Neural progenitor cell (in vitro differentiated cells): ENCODE measurements at regions not wholly inside any gene's neighbourhood (a gene's known extent, or its start where the extent isn't known, plus 50 kb on each side); places are given as distances from the start of the nearest gene placed in this dataset.

ENCODE experiments used
- DNase-seq: peaks from one replicate; pipeline ENCODE4 v3.0.0-alpha.2; 2016; ENCODE audit warnings: low spot score
- H2AFZ ChIP-seq: fragments of 200-600 bp; sonication (generic); replicated peaks from 2 replicates; pipeline ENCODE4 v1.6.1; 2016; ENCODE audit warnings: antibody characterized with exemption
- H3F3A ChIP-seq: fragments of 200-600 bp; sonication (generic); 2 replicates; pipeline ENCODE4 v1.6.1; 2016; ENCODE audit warnings: antibody characterized with exemption, low read depth
- H3K27ac ChIP-seq: fragments of 200-600 bp; sonication (generic); 2 replicates; pipeline ENCODE4 v1.5.1; 2016; ENCODE audit warnings: mild to moderate bottlenecking
- H3K27me3 ChIP-seq: fragments of 200-600 bp; sonication (generic); 2 replicates; pipeline ENCODE4 v1.6.1; 2016; ENCODE audit warnings: mild to moderate bottlenecking, moderate library complexity
- H3K36me3 ChIP-seq: fragments of 200-600 bp; sonication (generic); 2 replicates; pipeline ENCODE4 v1.5.1; 2016
- H3K4me1 ChIP-seq: fragments of 200-600 bp; sonication (generic); 2 replicates; pipeline ENCODE4 v1.6.1; 2016; ENCODE audit warnings: mixed run types
- H3K4me2 ChIP-seq: fragments of 200-600 bp; sonication (generic); 2 replicates; pipeline ENCODE4 v1.6.1; 2016
- H3K4me3 ChIP-seq: fragments of 200-600 bp; sonication (generic); 2 replicates; pipeline ENCODE4 v1.5.1; 2016
- H3K79me2 ChIP-seq: fragments of 200-600 bp; sonication (generic); 2 replicates; pipeline ENCODE4 v1.6.1; 2016; ENCODE audit warnings: low read depth
- H3K9ac ChIP-seq: fragments of 200-600 bp; sonication (generic); 2 replicates; pipeline ENCODE4 v1.6.1; 2016
- H3K9me3 ChIP-seq: fragments of 200-600 bp; sonication (generic); 2 replicates; pipeline ENCODE4 v1.5.1; 2016; ENCODE audit warnings: low read depth
- H4K20me1 ChIP-seq: fragments of 200-600 bp; sonication (generic); 2 replicates; pipeline ENCODE4 v1.6.1; 2016; ENCODE audit warnings: low read depth
- H3K27ac Mint-ChIP-seq: 3 replicates; pipeline ENCODE4 v1.8.0; 2021; ENCODE audit warnings: mixed read lengths
- H3K27me3 Mint-ChIP-seq: 2 replicates; pipeline ENCODE4 v1.8.0; 2022; ENCODE audit warnings: low read depth, mild to moderate bottlenecking, inconsistent platforms, moderate library complexity, mixed read lengths; ENCODE audit not compliant: insufficient read depth
- H3K36me3 Mint-ChIP-seq: 3 replicates; pipeline ENCODE4 v1.8.0; 2021; ENCODE audit warnings: mixed read lengths
- H3K4me1 Mint-ChIP-seq: 3 replicates; pipeline ENCODE4 v1.8.0; 2021; ENCODE audit warnings: mixed read lengths
- H3K4me3 Mint-ChIP-seq: 3 replicates; pipeline ENCODE4 v1.8.0; 2021; ENCODE audit warnings: mild to moderate bottlenecking, moderate library complexity, mixed read lengths
- H3K9me3 Mint-ChIP-seq: 3 replicates; pipeline ENCODE4 v1.8.0; 2020; ENCODE audit warnings: mixed read lengths
- EZH2 ChIP-seq: fragments of 200-600 bp; sonication (generic); IDR thresholded peaks from 2 replicates; pipeline ENCODE4 v1.6.1; 2017; ENCODE audit warnings: antibody characterized with exemption, mild to moderate bottlenecking, moderate library complexity
- EZH2phosphoT487 ChIP-seq: fragments of 200-600 bp; sonication (generic); IDR thresholded peaks from 2 replicates; pipeline ENCODE4 v1.6.1; 2017; ENCODE audit warnings: antibody characterized with exemption
- TF ChIP-seq, protein P1 (sequence below): fragments of 200-600 bp; sonication (generic); IDR thresholded peaks from 2 replicates; pipeline ENCODE4 v1.5.1; 2017; ENCODE audit warnings: antibody characterized with exemption, mild to moderate bottlenecking

DNA sequence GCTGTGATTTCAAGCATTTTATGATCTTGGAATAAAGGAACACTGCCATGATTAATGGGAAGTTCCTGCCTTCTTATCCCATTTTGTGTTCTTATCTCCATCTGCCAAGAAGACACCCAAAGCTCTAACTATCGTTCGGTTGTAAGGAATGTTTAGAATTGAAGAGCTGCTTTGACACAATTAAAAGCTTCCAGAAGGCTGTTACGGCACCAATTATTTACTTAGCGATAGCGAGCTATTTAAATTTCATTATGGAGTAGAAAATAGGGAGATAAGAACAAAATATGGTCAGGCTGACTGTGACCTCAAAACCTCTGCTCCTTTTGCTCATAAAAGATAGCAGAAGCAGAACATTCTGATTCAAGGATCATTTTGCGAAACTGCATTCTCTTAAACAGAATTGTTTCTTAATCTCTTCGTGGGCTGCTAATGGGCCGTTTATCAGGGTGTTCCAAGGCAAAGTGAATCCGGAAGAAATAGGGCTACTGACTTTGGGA lies 101.6 kb downstream of the SLC4A3 start:
- peaks cover 2% of the 10 kb centered on the region for H3K9me3 Mint-ChIP-seq
- TF ChIP-seq, protein P1, sequence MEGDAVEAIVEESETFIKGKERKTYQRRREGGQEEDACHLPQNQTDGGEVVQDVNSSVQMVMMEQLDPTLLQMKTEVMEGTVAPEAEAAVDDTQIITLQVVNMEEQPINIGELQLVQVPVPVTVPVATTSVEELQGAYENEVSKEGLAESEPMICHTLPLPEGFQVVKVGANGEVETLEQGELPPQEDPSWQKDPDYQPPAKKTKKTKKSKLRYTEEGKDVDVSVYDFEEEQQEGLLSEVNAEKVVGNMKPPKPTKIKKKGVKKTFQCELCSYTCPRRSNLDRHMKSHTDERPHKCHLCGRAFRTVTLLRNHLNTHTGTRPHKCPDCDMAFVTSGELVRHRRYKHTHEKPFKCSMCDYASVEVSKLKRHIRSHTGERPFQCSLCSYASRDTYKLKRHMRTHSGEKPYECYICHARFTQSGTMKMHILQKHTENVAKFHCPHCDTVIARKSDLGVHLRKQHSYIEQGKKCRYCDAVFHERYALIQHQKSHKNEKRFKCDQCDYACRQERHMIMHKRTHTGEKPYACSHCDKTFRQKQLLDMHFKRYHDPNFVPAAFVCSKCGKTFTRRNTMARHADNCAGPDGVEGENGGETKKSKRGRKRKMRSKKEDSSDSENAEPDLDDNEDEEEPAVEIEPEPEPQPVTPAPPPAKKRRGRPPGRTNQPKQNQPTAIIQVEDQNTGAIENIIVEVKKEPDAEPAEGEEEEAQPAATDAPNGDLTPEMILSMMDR: no peak
- no peak for TF ChIP-seq EZH2
- TF ChIP-seq EZH2phosphoT487: no peak
- Histone ChIP-seq H3K9me3 (no peaks in the 10 kb centered on the region), H3K36me3 (no peaks in the 10 kb centered on the region), H3F3A (no peaks in the 10 kb centered on the region), H3K79me2 (no peaks in the 10 kb centered on the region), H3K4me1 (peaks cover 5% of the 10 kb centered on the region), H3K27ac (no peak overlapping the region), H3K4me2 (no peak overlapping the region), H3K27me3 (no peaks in the 10 kb centered on the region), H3K4me3 (no peak overlapping the region), H3K9ac (no peak overlapping the region), H2AFZ (no peak overlapping the region), H4K20me1 (no peaks in the 10 kb centered on the region)
- no peak overlapping the region for H3K4me3 Mint-ChIP-seq
- DNase-seq: no peak
- peaks cover 8% of the 10 kb centered on the region for H3K4me1 Mint-ChIP-seq
- H3K27ac Mint-ChIP-seq: no peak overlapping the region
- H3K36me3 Mint-ChIP-seq: no peaks in the 10 kb centered on the region
- H3K27me3 Mint-ChIP-seq: peaks cover 2% of the 10 kb centered on the region

DNA sequence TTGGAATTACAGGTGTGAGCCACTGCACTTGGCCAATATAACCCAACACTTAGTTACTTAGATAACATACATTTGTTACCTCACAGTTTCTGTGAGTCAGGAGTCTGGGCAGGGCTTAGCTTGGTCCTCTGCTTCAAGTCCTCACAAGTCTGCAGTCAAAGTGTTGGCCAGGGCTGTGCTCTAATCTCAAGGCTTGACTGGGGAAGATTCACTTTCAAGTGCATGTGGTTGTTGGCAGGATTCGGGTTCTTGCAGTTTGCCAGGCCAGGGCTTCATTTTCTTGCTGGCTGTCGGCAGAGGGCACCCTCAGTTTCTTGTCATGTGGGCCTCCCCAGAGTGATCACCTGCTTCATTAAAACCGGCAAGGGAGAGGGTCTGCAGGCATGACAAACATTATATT lies 103.7 kb downstream of the SLC4A3 start:
- Histone ChIP-seq H3K4me2 (no peak overlapping the region), H4K20me1 (no peaks in the 10 kb centered on the region), H3F3A (no peaks in the 10 kb centered on the region), H3K4me1 (peaks cover 5% of the 10 kb centered on the region), H3K79me2 (no peaks in the 10 kb centered on the region), H2AFZ (no peak overlapping the region), H3K27me3 (no peaks in the 10 kb centered on the region), H3K9me3 (no peaks in the 10 kb centered on the region), H3K9ac (no peak overlapping the region), H3K4me3 (no peak overlapping the region), H3K36me3 (no peaks in the 10 kb centered on the region), H3K27ac (no peak overlapping the region)
- TF ChIP-seq EZH2phosphoT487 (no peak), EZH2 (no peak)
- TF ChIP-seq, protein P1: no peak
- DNase-seq: no peak
- no peak overlapping the region for H3K4me3 Mint-ChIP-seq
- H3K9me3 Mint-ChIP-seq: peaks cover 2% of the 10 kb centered on the region
- H3K27me3 Mint-ChIP-seq: peaks cover 2% of the 10 kb centered on the region
- peaks cover 11% of the 10 kb centered on the region for H3K4me1 Mint-ChIP-seq
- no peak overlapping the region for H3K27ac Mint-ChIP-seq
- no peaks in the 10 kb centered on the region for H3K36me3 Mint-ChIP-seq

DNA sequence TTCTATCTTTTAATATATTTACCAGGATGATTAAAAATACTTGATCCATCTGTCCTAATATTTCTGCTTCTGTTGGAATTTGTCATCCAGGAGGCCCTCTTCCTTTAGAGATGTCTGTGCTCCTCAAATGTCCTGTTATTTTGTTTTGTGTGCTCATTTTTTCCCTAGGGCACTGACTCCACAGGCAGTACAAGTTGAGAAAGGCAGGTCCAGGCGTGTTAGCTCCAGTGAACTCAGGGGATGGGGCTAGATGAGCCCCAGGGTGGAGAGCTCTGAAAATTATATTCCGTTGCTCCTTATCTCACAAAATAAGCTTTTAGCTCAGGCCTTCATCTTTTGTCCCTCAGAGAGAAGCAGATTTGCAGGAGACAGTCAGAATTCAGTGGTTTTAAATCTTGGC lies 105.7 kb downstream of the SLC4A3 start:
- no peak overlapping the region for H3K27ac ChIP-seq
- Mint-ChIP-seq H3K27me3 (peaks cover 2% of the 10 kb centered on the region), H3K27ac (no peak overlapping the region), H3K9me3 (peaks cover 2% of the 10 kb centered on the region), H3K4me1 (peaks cover 17% of the 10 kb centered on the region), H3K36me3 (no peaks in the 10 kb centered on the region), H3K4me3 (no peak overlapping the region)
- peaks cover 13% of the 10 kb centered on the region for H3F3A ChIP-seq
- no peak overlapping the region for H3K9ac ChIP-seq
- no peaks in the 10 kb centered on the region for H4K20me1 ChIP-seq
- DNase-seq: no peak
- TF ChIP-seq EZH2phosphoT487: no peak
- TF ChIP-seq EZH2: no peak
- TF ChIP-seq, protein P1: no peak
- no peak overlapping the region for H3K4me3 ChIP-seq
- no peaks in the 10 kb centered on the region for H3K9me3 ChIP-seq
- peaks cover 4% of the 10 kb centered on the region for H3K4me1 ChIP-seq
- H2AFZ ChIP-seq: peak overlapping the region; percentile 50
- no peaks in the 10 kb centered on the region for H3K79me2 ChIP-seq
- H3K4me2 ChIP-seq: no peak overlapping the region
- no peaks in the 10 kb centered on the region for H3K36me3 ChIP-seq
- no peaks in the 10 kb centered on the region for H3K27me3 ChIP-seq
